ENCODE measurements at regions not wholly inside any gene's neighbourhood (a gene's known extent, or its start where the extent isn't known, plus 50 kb on each side); places are given as distances from the start of the nearest gene placed in this dataset.

GRCh38 chr16:60729051-60729450 is 1307.2 kb downstream of the CDH8 start:
- TF ChIP-seq SMC3 (IDR thresholded peaks at IDR 0.05; ENCODE audit: low read length) (no peak), EHMT2 (IDR thresholded peaks at IDR 0.05; ENCODE audit: borderline replicate concordance, low read depth, low read length) (no peak), ZNF160 (CRISPR knock-in tag; IDR thresholded peaks at IDR 0.05) (no peak), RAD21 (CRISPR knock-in tag; IDR thresholded peaks at IDR 0.05) (no peak), HMGXB4 (CRISPR knock-in tag; IDR thresholded peaks at IDR 0.05; ENCODE audit: borderline replicate concordance in 1 of 2, low read depth in 1 of 2) (no peak), RBM22 (optimal IDR thresholded peaks at IDR 0.05; ENCODE audit: low read length) (no peak), GABPB1 (CRISPR knock-in tag; IDR thresholded peaks at IDR 0.05) (no peak), ZNF274 (CRISPR knock-in tag; IDR thresholded peaks at IDR 0.05) (no peak), REST (IDR thresholded peaks at IDR 0.05; ENCODE audit: borderline replicate concordance in 1 of 2, low read depth in 1 of 2, low read length in 2 of 2) (no peak), MTF1 (CRISPR knock-in tag; IDR thresholded peaks at IDR 0.05) (no peak)
- TF ChIP-seq, protein P1, sequence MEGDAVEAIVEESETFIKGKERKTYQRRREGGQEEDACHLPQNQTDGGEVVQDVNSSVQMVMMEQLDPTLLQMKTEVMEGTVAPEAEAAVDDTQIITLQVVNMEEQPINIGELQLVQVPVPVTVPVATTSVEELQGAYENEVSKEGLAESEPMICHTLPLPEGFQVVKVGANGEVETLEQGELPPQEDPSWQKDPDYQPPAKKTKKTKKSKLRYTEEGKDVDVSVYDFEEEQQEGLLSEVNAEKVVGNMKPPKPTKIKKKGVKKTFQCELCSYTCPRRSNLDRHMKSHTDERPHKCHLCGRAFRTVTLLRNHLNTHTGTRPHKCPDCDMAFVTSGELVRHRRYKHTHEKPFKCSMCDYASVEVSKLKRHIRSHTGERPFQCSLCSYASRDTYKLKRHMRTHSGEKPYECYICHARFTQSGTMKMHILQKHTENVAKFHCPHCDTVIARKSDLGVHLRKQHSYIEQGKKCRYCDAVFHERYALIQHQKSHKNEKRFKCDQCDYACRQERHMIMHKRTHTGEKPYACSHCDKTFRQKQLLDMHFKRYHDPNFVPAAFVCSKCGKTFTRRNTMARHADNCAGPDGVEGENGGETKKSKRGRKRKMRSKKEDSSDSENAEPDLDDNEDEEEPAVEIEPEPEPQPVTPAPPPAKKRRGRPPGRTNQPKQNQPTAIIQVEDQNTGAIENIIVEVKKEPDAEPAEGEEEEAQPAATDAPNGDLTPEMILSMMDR (CRISPR knock-in tag; IDR thresholded peaks at IDR 0.05) = no peak
- TF ChIP-seq, protein P2, sequence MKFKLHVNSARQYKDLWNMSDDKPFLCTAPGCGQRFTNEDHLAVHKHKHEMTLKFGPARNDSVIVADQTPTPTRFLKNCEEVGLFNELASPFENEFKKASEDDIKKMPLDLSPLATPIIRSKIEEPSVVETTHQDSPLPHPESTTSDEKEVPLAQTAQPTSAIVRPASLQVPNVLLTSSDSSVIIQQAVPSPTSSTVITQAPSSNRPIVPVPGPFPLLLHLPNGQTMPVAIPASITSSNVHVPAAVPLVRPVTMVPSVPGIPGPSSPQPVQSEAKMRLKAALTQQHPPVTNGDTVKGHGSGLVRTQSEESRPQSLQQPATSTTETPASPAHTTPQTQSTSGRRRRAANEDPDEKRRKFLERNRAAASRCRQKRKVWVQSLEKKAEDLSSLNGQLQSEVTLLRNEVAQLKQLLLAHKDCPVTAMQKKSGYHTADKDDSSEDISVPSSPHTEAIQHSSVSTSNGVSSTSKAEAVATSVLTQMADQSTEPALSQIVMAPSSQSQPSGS (CRISPR knock-in tag; IDR thresholded peaks at IDR 0.05) = no peak
- TF ChIP-seq, protein P3, sequence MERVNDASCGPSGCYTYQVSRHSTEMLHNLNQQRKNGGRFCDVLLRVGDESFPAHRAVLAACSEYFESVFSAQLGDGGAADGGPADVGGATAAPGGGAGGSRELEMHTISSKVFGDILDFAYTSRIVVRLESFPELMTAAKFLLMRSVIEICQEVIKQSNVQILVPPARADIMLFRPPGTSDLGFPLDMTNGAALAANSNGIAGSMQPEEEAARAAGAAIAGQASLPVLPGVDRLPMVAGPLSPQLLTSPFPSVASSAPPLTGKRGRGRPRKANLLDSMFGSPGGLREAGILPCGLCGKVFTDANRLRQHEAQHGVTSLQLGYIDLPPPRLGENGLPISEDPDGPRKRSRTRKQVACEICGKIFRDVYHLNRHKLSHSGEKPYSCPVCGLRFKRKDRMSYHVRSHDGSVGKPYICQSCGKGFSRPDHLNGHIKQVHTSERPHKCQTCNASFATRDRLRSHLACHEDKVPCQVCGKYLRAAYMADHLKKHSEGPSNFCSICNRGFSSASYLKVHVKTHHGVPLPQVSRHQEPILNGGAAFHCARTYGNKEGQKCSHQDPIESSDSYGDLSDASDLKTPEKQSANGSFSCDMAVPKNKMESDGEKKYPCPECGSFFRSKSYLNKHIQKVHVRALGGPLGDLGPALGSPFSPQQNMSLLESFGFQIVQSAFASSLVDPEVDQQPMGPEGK (CRISPR knock-in tag; IDR thresholded peaks at IDR 0.05) = no peak

All from HepG2 (cell line).